ENCODE measurements at regions not wholly inside any gene's neighbourhood (a gene's known extent, or its start where the extent isn't known, plus 50 kb on each side); places are given as distances from the start of the nearest gene placed in this dataset.

GRCh38 chr10:124245806-124246440, 152.5 kb upstream of the CHST15 start:
- Histone ChIP-seq H3K9ac (no peak overlapping the region), H3K79me2 (ENCODE audit: low read depth) (no peaks in the 10 kb centered on the region), H3K27me3 (no peaks in the 10 kb centered on the region), H3K36me3 (no peaks in the 10 kb centered on the region), H3F3A (ENCODE audit: low read depth) (peaks cover 7% of the 10 kb centered on the region), H3K9me3 (ENCODE audit: low read depth) (no peaks in the 10 kb centered on the region), H3K4me1 (peaks cover 4% of the 10 kb centered on the region), H2AFZ (replicated peaks) (no peak overlapping the region), H4K20me1 (ENCODE audit: low read depth) (no peaks in the 10 kb centered on the region), H3K4me3 (no peak overlapping the region), H3K27ac (no peak overlapping the region), H3K4me2 (no peak overlapping the region)
- TF ChIP-seq CTCF (IDR thresholded peaks at IDR 0.05) (no peak), EZH2 (IDR thresholded peaks at IDR 0.05) (no peak), EZH2phosphoT487 (IDR thresholded peaks at IDR 0.05) (no peak)
- no peaks in the 10 kb centered on the region for H3K36me3 Mint-ChIP-seq
- DNase-seq (ENCODE audit: low spot score) = no peak
- no peak overlapping the region for H3K4me3 Mint-ChIP-seq
- H3K9me3 Mint-ChIP-seq = no peaks in the 10 kb centered on the region
- H3K4me1 Mint-ChIP-seq = peaks cover 2% of the 10 kb centered on the region
- H3K27ac Mint-ChIP-seq = no peak overlapping the region
- peaks cover 13% of the 10 kb centered on the region for H3K27me3 Mint-ChIP-seq (ENCODE audit: insufficient read depth, low read depth)

- no peak for DNase-seq (ENCODE audit: low spot score)
Measured at GRCh38 chr10:124245191-124245590, 151.8 kb upstream of the CHST15 start.

GRCh38 chr10:124244256-124244877, 151.0 kb upstream of the CHST15 start:
- Mint-ChIP-seq H3K4me3 (no peak overlapping the region), H3K36me3 (no peaks in the 10 kb centered on the region), H3K9me3 (no peaks in the 10 kb centered on the region), H3K27ac (no peak overlapping the region), H3K4me1 (peaks cover 13% of the 10 kb centered on the region), H3K27me3 (ENCODE audit: insufficient read depth, low read depth) (peaks cover 19% of the 10 kb centered on the region)
- no peak overlapping the region for H3K4me3 ChIP-seq
- H4K20me1 ChIP-seq (ENCODE audit: low read depth) = no peaks in the 10 kb centered on the region
- H3K4me1 ChIP-seq = peaks cover 9% of the 10 kb centered on the region
- H3K9me3 ChIP-seq (ENCODE audit: low read depth) = no peaks in the 10 kb centered on the region
- no peak for TF ChIP-seq CTCF (IDR thresholded peaks at IDR 0.05)
- no peak for TF ChIP-seq EZH2 (IDR thresholded peaks at IDR 0.05)
- no peak for TF ChIP-seq EZH2phosphoT487 (IDR thresholded peaks at IDR 0.05)
- H3F3A ChIP-seq (ENCODE audit: low read depth) = peaks cover 11% of the 10 kb centered on the region
- no peak overlapping the region for H3K9ac ChIP-seq
- no peak for DNase-seq (ENCODE audit: low spot score)
- H3K4me2 ChIP-seq = no peak overlapping the region
- H2AFZ ChIP-seq (replicated peaks) = no peak overlapping the region
- no peaks in the 10 kb centered on the region for H3K79me2 ChIP-seq (ENCODE audit: low read depth)
- no peaks in the 10 kb centered on the region for H3K36me3 ChIP-seq
- H3K27me3 ChIP-seq = no peaks in the 10 kb centered on the region
- no peak overlapping the region for H3K27ac ChIP-seq

More at GRCh38 chr10:124245191-124245590, 151.8 kb upstream of the CHST15 start:
- no peaks in the 10 kb centered on the region for H3K79me2 ChIP-seq (ENCODE audit: low read depth)
- TF ChIP-seq EZH2 (IDR thresholded peaks at IDR 0.05) (no peak), EZH2phosphoT487 (IDR thresholded peaks at IDR 0.05) (no peak), CTCF (IDR thresholded peaks at IDR 0.05) (no peak)
- Mint-ChIP-seq H3K9me3 (no peaks in the 10 kb centered on the region), H3K36me3 (no peaks in the 10 kb centered on the region), H3K27me3 (ENCODE audit: insufficient read depth, low read depth) (peaks cover 15% of the 10 kb centered on the region), H3K4me3 (no peak overlapping the region), H3K27ac (no peak overlapping the region), H3K4me1 (peaks cover 9% of the 10 kb centered on the region)
- H4K20me1 ChIP-seq (ENCODE audit: low read depth) = no peaks in the 10 kb centered on the region
- H3K4me2 ChIP-seq = no peak overlapping the region
- no peak overlapping the region for H3K4me3 ChIP-seq
- no peak overlapping the region for H3K9ac ChIP-seq
- no peaks in the 10 kb centered on the region for H3K27me3 ChIP-seq
- H2AFZ ChIP-seq (replicated peaks) = no peak overlapping the region
- H3K4me1 ChIP-seq = peaks cover 9% of the 10 kb centered on the region
- H3K9me3 ChIP-seq (ENCODE audit: low read depth) = no peaks in the 10 kb centered on the region
- H3K27ac ChIP-seq = no peak overlapping the region
- H3K36me3 ChIP-seq = no peaks in the 10 kb centered on the region
- peaks cover 11% of the 10 kb centered on the region for H3F3A ChIP-seq (ENCODE audit: low read depth)
